Hematopoietic multipotent progenitor cell treated with erythropoietin and hydrocortisone succinate and interleukin-3 and kit ligand, for 4 days (in vitro differentiated cells): ENCODE measurements at regions not wholly inside any gene's neighbourhood (a gene's known extent, or its start where the extent isn't known, plus 50 kb on each side); places are given as distances from the start of the nearest gene placed in this dataset.

ENCODE experiments used
- DNase-seq: peaks from one replicate; pipeline ENCODE4 v3.0.0-alpha.2; 2015

GRCh38 chr2:21451403-21451802 is 327.6 kb downstream of the TDRD15 start:
- no peak for DNase-seq

- DNase-seq = no peak
Measured at GRCh38 chr2:21452263-21452662, 328.5 kb downstream of the TDRD15 start.

GRCh38 chr2:21452678-21453077 is 328.9 kb downstream of the TDRD15 start:
- DNase-seq = no peak

- no peak for DNase-seq
Measured at GRCh38 chr2:21453723-21454450, 330.1 kb downstream of the TDRD15 start.

GRCh38 chr2:21454839-21455238 is 331.1 kb downstream of the TDRD15 start:
- no peak for DNase-seq

GRCh38 chr2:21461754-21462240 is 338.0 kb downstream of the TDRD15 start:
- DNase-seq = no peak

GRCh38 chr2:21466341-21466927 is 342.7 kb downstream of the TDRD15 start:
- DNase-seq = no peak

- no peak for DNase-seq
Measured at GRCh38 chr2:21467280-21467818, 343.6 kb downstream of the TDRD15 start.

GRCh38 chr2:21467910-21468309 is 344.1 kb downstream of the TDRD15 start:
- DNase-seq = no peak

GRCh38 chr2:21468624-21469023 is 344.9 kb downstream of the TDRD15 start:
- no peak for DNase-seq

GRCh38 chr2:21469158-21469557 is 345.4 kb downstream of the TDRD15 start:
- no peak for DNase-seq

- DNase-seq = no peak
Measured at GRCh38 chr2:21469564-21469963, 345.8 kb downstream of the TDRD15 start.

- no peak for DNase-seq
Measured at GRCh38 chr2:21480162-21480561, 356.4 kb downstream of the TDRD15 start.

GRCh38 chr2:21484643-21485042 is 360.9 kb downstream of the TDRD15 start:
- DNase-seq = no peak

GRCh38 chr2:21486445-21486844 is 362.7 kb downstream of the TDRD15 start:
- DNase-seq = no peak

GRCh38 chr2:21489080-21489479 is 365.3 kb downstream of the TDRD15 start:
- DNase-seq = no peak

GRCh38 chr2:21498016-21498415 is 374.2 kb downstream of the TDRD15 start:
- DNase-seq = no peak

GRCh38 chr2:21500401-21500945 is 376.7 kb downstream of the TDRD15 start:
- DNase-seq = no peak

- no peak for DNase-seq
Measured at GRCh38 chr2:21501376-21502027, 377.7 kb downstream of the TDRD15 start.

GRCh38 chr2:21515903-21516302 is 392.1 kb downstream of the TDRD15 start:
- DNase-seq = no peak

- no peak for DNase-seq
Measured at GRCh38 chr2:21519412-21519811, 395.6 kb downstream of the TDRD15 start.

- DNase-seq = no peak
Measured at GRCh38 chr2:21519821-21520220, 396.1 kb downstream of the TDRD15 start.

- DNase-seq = no peak
Measured at GRCh38 chr2:21535826-21536225, 412.1 kb downstream of the TDRD15 start.

- no peak for DNase-seq
Measured at GRCh38 chr2:21539685-21540084, 415.9 kb downstream of the TDRD15 start.
